Panc1 (cell line): ENCODE measurements at regions not wholly inside any gene's neighbourhood (a gene's known extent, or its start where the extent isn't known, plus 50 kb on each side); places are given as distances from the start of the nearest gene placed in this dataset.
"Not testable (repeated sequence)": the region's sequence is repeated elsewhere in the genome, so short reads cannot be mapped to it uniquely, and the experiment has no call there.

Experiments used
- POLR2AphosphoS5 ChIP-seq: IDR thresholded peaks from 2 replicates; pipeline ENCODE4 v1.6.1; 2012; ENCODE audit warnings: mild to moderate bottlenecking, low read depth, low read length, moderate library complexity
- SIN3A ChIP-seq: IDR thresholded peaks from 2 replicates; pipeline ENCODE4 v1.6.1; 2012; ENCODE audit warnings: low read depth, mild to moderate bottlenecking, low read length, moderate library complexity, borderline replicate concordance; ENCODE audit not compliant: insufficient read depth
- TF ChIP-seq, protein P1 (sequence below): fragments of 450-650 bp; IDR thresholded peaks from 2 replicates; pipeline ENCODE4 v1.5.1; 2017; ENCODE audit warnings: mild to moderate bottlenecking

DNA sequence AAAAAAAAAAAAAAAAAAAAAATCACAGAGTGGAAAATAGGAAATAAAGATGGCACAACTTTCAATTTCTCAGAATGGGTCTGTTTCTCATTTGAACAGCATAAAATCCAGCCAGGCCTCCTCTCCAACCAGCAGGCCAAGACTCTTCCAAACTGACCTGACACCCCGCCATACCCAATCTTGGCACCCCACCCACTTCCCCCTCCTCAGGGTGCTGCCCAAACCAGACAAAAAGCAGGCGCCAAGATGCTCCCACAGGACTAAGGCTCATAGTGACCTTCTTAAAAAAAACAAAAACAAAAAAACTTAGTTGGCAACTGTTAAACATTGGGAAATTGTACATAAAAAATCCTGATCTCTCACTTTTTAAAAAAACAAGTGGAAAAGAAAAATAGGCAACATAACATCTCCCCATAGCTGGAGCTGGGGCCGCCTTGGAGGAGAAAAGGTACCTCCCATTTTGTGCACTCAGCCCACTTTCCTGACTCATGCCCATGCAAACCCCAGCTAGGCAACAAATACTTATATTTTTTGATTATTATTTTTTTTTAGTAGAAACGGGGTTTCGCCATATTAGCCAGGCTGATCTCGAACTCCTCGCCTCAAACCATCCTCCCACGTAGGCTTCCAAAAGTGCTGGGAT lies 205.9 kb downstream of the NPIPA8 start:
- TF ChIP-seq, protein P1, sequence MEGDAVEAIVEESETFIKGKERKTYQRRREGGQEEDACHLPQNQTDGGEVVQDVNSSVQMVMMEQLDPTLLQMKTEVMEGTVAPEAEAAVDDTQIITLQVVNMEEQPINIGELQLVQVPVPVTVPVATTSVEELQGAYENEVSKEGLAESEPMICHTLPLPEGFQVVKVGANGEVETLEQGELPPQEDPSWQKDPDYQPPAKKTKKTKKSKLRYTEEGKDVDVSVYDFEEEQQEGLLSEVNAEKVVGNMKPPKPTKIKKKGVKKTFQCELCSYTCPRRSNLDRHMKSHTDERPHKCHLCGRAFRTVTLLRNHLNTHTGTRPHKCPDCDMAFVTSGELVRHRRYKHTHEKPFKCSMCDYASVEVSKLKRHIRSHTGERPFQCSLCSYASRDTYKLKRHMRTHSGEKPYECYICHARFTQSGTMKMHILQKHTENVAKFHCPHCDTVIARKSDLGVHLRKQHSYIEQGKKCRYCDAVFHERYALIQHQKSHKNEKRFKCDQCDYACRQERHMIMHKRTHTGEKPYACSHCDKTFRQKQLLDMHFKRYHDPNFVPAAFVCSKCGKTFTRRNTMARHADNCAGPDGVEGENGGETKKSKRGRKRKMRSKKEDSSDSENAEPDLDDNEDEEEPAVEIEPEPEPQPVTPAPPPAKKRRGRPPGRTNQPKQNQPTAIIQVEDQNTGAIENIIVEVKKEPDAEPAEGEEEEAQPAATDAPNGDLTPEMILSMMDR = not testable (repeated sequence)
- TF ChIP-seq POLR2AphosphoS5, SIN3A: not testable (repeated sequence)
